PC-9 (cell line): ENCODE measurements at regions not wholly inside any gene's neighbourhood (a gene's known extent, or its start where the extent isn't known, plus 50 kb on each side); places are given as distances from the start of the nearest gene placed in this dataset.

Experiments used
- BruUV-seq: library from RNA; stranded (reverse); fragments of 400-500 nt; replicated peaks from 2 replicates; lab custom pipeline; 2021; lab: Mats Ljungman, UMichigan
- CTCF ChIA-PET: fragments of 300-600 bp; sonication (Branson Sonifier 250); formaldehyde crosslinking; loops from one replicate; lab custom pipeline; 2022; ENCODE audit warnings: antibody characterized with exemption; lab: Charles Lee
- POLR2A ChIA-PET: fragments of 300-600 bp; sonication (Branson Sonifier 250); formaldehyde crosslinking; loops from one replicate; lab custom pipeline; 2022; ENCODE audit warnings: antibody characterized with exemption; ENCODE audit not compliant: unreplicated experiment; lab: Charles Lee
- DNase-seq, 2 experiments: peaks; one replicate each; pipeline versions ENCODE4 v3.0.0 to v3.0.0-alpha.2; 2015 to 2022; ENCODE audit warnings: mixed read lengths in 1 of 2
- H2AFZ ChIP-seq: fragments of 200-600 bp; sonication (generic); 2 replicates; pipeline ENCODE4 v1.8.1; 2017; ENCODE audit warnings: antibody characterized with exemption
- H3F3A ChIP-seq: fragments of 200-600 bp; sonication (generic); 2 replicates; pipeline ENCODE4 v1.8.1; 2017; ENCODE audit warnings: antibody characterized with exemption, mild to moderate bottlenecking, low read depth; ENCODE audit not compliant: insufficient read depth
- H3K27ac ChIP-seq: fragments of 200-600 bp; sonication (generic); 2 replicates; pipeline ENCODE4 v1.6.1; 2016; ENCODE audit warnings: mixed run types
- H3K27me3 ChIP-seq: fragments of 200-600 bp; sonication (generic); 2 replicates; pipeline ENCODE4 v1.6.1; 2016; ENCODE audit warnings: low read depth, mixed run types; ENCODE audit not compliant: insufficient read depth
- H3K36me3 ChIP-seq: fragments of 200-600 bp; sonication (generic); 2 replicates; pipeline ENCODE4 v1.6.1; 2016; ENCODE audit warnings: low read depth, mixed run types
- H3K4me1 ChIP-seq: fragments of 200-600 bp; sonication (generic); replicated peaks from 2 replicates; pipeline ENCODE4 v1.6.1; 2016; ENCODE audit warnings: mixed run types; ENCODE audit not compliant: insufficient read depth
- H3K4me2 ChIP-seq: fragments of 200-600 bp; sonication (generic); 2 replicates; pipeline ENCODE4 v1.6.1; 2017; ENCODE audit warnings: mixed run types
- H3K4me3 ChIP-seq: fragments of 200-600 bp; sonication (generic); 2 replicates; pipeline ENCODE4 v1.6.1; 2016; ENCODE audit warnings: mixed run types
- H3K79me2 ChIP-seq: fragments of 200-600 bp; sonication (generic); 2 replicates; pipeline ENCODE4 v1.6.1; 2017; ENCODE audit warnings: low read depth, mixed run types
- H3K9me2 ChIP-seq: fragments of 200-600 bp; sonication (generic); 2 replicates; pipeline ENCODE4 v1.8.1; 2017; ENCODE audit warnings: mild to moderate bottlenecking; ENCODE audit not compliant: insufficient read depth
- H3K9me3 ChIP-seq: fragments of 200-600 bp; sonication (generic); 2 replicates; pipeline ENCODE4 v1.8.1; 2016; ENCODE audit warnings: low read depth; ENCODE audit not compliant: insufficient read depth
- H4K20me1 ChIP-seq: fragments of 200-600 bp; sonication (generic); 2 replicates; pipeline ENCODE4 v1.8.1; 2017; ENCODE audit not compliant: insufficient read depth
- CTCF ChIP-seq: fragments of 200-600 bp; sonication (generic); conservative IDR thresholded peaks from 2 replicates; pipeline ENCODE4 v1.6.1; 2017; ENCODE audit warnings: mixed run types, antibody characterized with exemption, mild to moderate bottlenecking, moderate library complexity
- EZH2 ChIP-seq: fragments of 200-600 bp; sonication (generic); IDR thresholded peaks from 2 replicates; pipeline ENCODE4 v1.8.0; 2017; ENCODE audit warnings: antibody characterized with exemption, low read depth
- intact Hi-C: fragments of 100-400 bp; cut with micrococcal nuclease; formaldehyde crosslinking; loops from one replicate; pipeline ENCODE4 v1.10.0; 2022; ENCODE audit not compliant: unreplicated experiment

- H4K20me1 ChIP-seq = no peaks in the 10 kb centered on the region
- intact Hi-C loops = no loop called here
- H3K79me2 ChIP-seq = no peaks in the 10 kb centered on the region
- TF ChIP-seq CTCF = no peak
- no peak for TF ChIP-seq EZH2
- H3K27me3 ChIP-seq = peaks cover 20% of the 10 kb centered on the region
- no peaks in the 10 kb centered on the region for H3K9me3 ChIP-seq
- H3K4me1 ChIP-seq = no peaks in the 10 kb centered on the region
- H2AFZ ChIP-seq = no peak overlapping the region
- ChIA-PET CTCF (no interaction called here), POLR2A (no interaction called here)
- no TSS peak for BruUV-seq
- H3K36me3 ChIP-seq = no peaks in the 10 kb centered on the region
- H3K4me3 ChIP-seq = no peak overlapping the region
- no peak overlapping the region for H3K4me2 ChIP-seq
- no peak overlapping the region for H3K27ac ChIP-seq
- H3F3A ChIP-seq = no peaks in the 10 kb centered on the region
- no peak for DNase-seq
- no peaks in the 10 kb centered on the region for H3K9me2 ChIP-seq
Observed at GRCh38 chr15:96524676-96525417, 194.3 kb downstream of the NR2F2 start.

- no TSS peak for BruUV-seq
- H3K27me3 ChIP-seq = peaks cover 12% of the 10 kb centered on the region; the same call in 1 of the 2 replicates
Observed at GRCh38 chr15:96535148-96535547, 204.6 kb downstream of the NR2F2 start.

GRCh38 chr15:96538491-96538890, 208.0 kb downstream of the NR2F2 start:
- no peak overlapping the region for H2AFZ ChIP-seq
- H3F3A ChIP-seq = no peaks in the 10 kb centered on the region
- no peaks in the 10 kb centered on the region for H3K36me3 ChIP-seq
- no peaks in the 10 kb centered on the region; the same call in 1 of the 2 replicates for H4K20me1 ChIP-seq
- intact Hi-C loops = no loop called here
- H3K79me2 ChIP-seq = no peaks in the 10 kb centered on the region
- DNase-seq = no peak
- H3K4me3 ChIP-seq = no peak overlapping the region
- BruUV-seq = no TSS peak
- H3K9me3 ChIP-seq = no peaks in the 10 kb centered on the region
- ChIA-PET CTCF (no interaction called here), POLR2A (no interaction called here)
- no peak overlapping the region for H3K4me2 ChIP-seq
- TF ChIP-seq CTCF = no peak
- no peak for TF ChIP-seq EZH2
- no peaks in the 10 kb centered on the region for H3K4me1 ChIP-seq
- peaks cover 12% of the 10 kb centered on the region; the same call in 1 of the 2 replicates for H3K27me3 ChIP-seq
- no peak overlapping the region for H3K27ac ChIP-seq
- H3K9me2 ChIP-seq = no peaks in the 10 kb centered on the region

More at GRCh38 chr15:96535148-96535547, 204.6 kb downstream of the NR2F2 start:
- no peaks in the 10 kb centered on the region for H3K36me3 ChIP-seq
- no peak for TF ChIP-seq CTCF
- no peak for TF ChIP-seq EZH2
- ChIA-PET CTCF (no interaction called here), POLR2A (no interaction called here)
- no peak overlapping the region for H3K4me2 ChIP-seq
- H2AFZ ChIP-seq = no peak overlapping the region
- no peak overlapping the region for H3K4me3 ChIP-seq
- H3K27ac ChIP-seq = no peak overlapping the region
- H3K4me1 ChIP-seq = no peaks in the 10 kb centered on the region
- H3K9me2 ChIP-seq = no peaks in the 10 kb centered on the region
- H3K9me3 ChIP-seq = no peaks in the 10 kb centered on the region
- no peaks in the 10 kb centered on the region for H3K79me2 ChIP-seq
- H4K20me1 ChIP-seq = no peaks in the 10 kb centered on the region
- intact Hi-C loops = no loop called here
- no peak for DNase-seq
- H3F3A ChIP-seq = no peaks in the 10 kb centered on the region
